WTC11 (cell line): ENCODE measurements at regions not wholly inside any gene's neighbourhood (a gene's known extent, or its start where the extent isn't known, plus 50 kb on each side); places are given as distances from the start of the nearest gene placed in this dataset.

Source experiments
- CBFB ChIP-seq: sonication (generic); formaldehyde crosslinking; IDR thresholded peaks from 2 replicates; pipeline ENCODE4 v1.8.1; 2022; ENCODE audit warnings: mild to moderate bottlenecking, low read depth, missing genetic modification reagents
- ELF4 ChIP-seq: sonication (generic); formaldehyde crosslinking; IDR thresholded peaks from 2 replicates; pipeline ENCODE4 v1.8.1; 2022; ENCODE audit warnings: low read depth, mild to moderate bottlenecking, moderate library complexity, missing genetic modification reagents
- ESRRA ChIP-seq: sonication (generic); formaldehyde crosslinking; IDR thresholded peaks from 2 replicates; pipeline ENCODE4 v1.8.1; 2022; ENCODE audit warnings: mild to moderate bottlenecking, missing genetic modification reagents, borderline replicate concordance
- ZNF121 ChIP-seq: sonication (generic); formaldehyde crosslinking; IDR thresholded peaks from 2 replicates; pipeline ENCODE4 v1.8.0; 2023; ENCODE audit warnings: missing genetic modification reagents
- ZNF138 ChIP-seq: sonication (generic); formaldehyde crosslinking; conservative IDR thresholded peaks from 2 replicates; pipeline ENCODE4 v1.8.1; 2022; ENCODE audit warnings: mild to moderate bottlenecking, moderate library complexity, missing genetic modification reagents
- TF ChIP-seq, protein P1 (sequence below): fragments of 200-600 bp; IDR thresholded peaks from 2 replicates; pipeline ENCODE4 v1.8.0; 2022; ENCODE audit warnings: antibody characterized with exemption
- TF ChIP-seq, protein P2 (sequence below): sonication (generic); formaldehyde crosslinking; IDR thresholded peaks from 2 replicates; pipeline ENCODE4 v1.8.0; 2022; ENCODE audit warnings: mild to moderate bottlenecking, missing genetic modification reagents
- TF ChIP-seq, protein P3 (sequence below): sonication (generic); formaldehyde crosslinking; IDR thresholded peaks from 2 replicates; pipeline ENCODE4 v1.8.0; 2022; ENCODE audit warnings: mild to moderate bottlenecking, missing genetic modification reagents

DNA sequence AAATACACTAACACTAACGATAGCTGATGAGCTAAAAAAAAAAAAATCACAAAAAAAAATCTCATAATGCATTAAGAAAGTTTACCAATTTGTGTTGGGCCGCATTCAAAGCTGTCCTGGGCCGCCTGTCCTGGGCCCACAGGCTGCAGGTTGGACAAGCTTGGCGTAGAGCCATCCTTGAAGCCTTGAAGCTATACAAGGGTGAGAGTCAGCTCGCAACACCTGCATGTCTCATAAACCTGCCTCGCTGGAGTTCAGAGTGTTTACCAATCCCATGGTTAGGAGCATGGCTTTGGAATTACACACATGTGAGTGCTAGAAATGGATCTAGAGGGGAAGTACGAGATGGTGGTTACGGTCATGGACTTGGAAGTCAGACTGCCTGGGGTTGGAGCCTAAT lies 453.7 kb downstream of the INSC start:
- TF ChIP-seq, protein P1, sequence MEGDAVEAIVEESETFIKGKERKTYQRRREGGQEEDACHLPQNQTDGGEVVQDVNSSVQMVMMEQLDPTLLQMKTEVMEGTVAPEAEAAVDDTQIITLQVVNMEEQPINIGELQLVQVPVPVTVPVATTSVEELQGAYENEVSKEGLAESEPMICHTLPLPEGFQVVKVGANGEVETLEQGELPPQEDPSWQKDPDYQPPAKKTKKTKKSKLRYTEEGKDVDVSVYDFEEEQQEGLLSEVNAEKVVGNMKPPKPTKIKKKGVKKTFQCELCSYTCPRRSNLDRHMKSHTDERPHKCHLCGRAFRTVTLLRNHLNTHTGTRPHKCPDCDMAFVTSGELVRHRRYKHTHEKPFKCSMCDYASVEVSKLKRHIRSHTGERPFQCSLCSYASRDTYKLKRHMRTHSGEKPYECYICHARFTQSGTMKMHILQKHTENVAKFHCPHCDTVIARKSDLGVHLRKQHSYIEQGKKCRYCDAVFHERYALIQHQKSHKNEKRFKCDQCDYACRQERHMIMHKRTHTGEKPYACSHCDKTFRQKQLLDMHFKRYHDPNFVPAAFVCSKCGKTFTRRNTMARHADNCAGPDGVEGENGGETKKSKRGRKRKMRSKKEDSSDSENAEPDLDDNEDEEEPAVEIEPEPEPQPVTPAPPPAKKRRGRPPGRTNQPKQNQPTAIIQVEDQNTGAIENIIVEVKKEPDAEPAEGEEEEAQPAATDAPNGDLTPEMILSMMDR, result no peak
- TF ChIP-seq ESRRA (no peak), ZNF121 (CRISPR knock-in tag) (no peak), ZNF138 (no peak), ELF4 (CRISPR knock-in tag) (no peak), CBFB (CRISPR knock-in tag) (no peak)
- TF ChIP-seq, protein P2, sequence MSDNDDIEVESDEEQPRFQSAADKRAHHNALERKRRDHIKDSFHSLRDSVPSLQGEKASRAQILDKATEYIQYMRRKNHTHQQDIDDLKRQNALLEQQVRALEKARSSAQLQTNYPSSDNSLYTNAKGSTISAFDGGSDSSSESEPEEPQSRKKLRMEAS (CRISPR knock-in tag), result no peak
- TF ChIP-seq, protein P3, sequence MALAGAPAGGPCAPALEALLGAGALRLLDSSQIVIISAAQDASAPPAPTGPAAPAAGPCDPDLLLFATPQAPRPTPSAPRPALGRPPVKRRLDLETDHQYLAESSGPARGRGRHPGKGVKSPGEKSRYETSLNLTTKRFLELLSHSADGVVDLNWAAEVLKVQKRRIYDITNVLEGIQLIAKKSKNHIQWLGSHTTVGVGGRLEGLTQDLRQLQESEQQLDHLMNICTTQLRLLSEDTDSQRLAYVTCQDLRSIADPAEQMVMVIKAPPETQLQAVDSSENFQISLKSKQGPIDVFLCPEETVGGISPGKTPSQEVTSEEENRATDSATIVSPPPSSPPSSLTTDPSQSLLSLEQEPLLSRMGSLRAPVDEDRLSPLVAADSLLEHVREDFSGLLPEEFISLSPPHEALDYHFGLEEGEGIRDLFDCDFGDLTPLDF, result no peak
